Testis (tissue), 2 donors: ENCODE measurements at regions not wholly inside any gene's neighbourhood (a gene's known extent, or its start where the extent isn't known, plus 50 kb on each side); places are given as distances from the start of the nearest gene placed in this dataset.

ENCODE experiments used
- DNase-seq: peaks from one replicate; pipeline ENCODE4 v3.0.0-alpha.2; 2019
- H3K27ac ChIP-seq, 2 donors: fragments of 200-600 bp; sonication (generic); one replicate each; pipeline ENCODE4 v1.5.1; 2019
- H3K27me3 ChIP-seq: fragments of 200-600 bp; sonication (generic); one replicate; pipeline ENCODE4 v1.5.1; 2019
- H3K36me3 ChIP-seq: fragments of 200-600 bp; sonication (generic); one replicate; pipeline ENCODE4 v1.5.1; 2017; ENCODE audit warnings: low read depth; ENCODE audit errors: missing control alignments
- H3K4me1 ChIP-seq: fragments of 200-600 bp; sonication (generic); one replicate; pipeline ENCODE4 v1.5.1; 2019
- H3K4me3 ChIP-seq, 2 donors: fragments of 200-600 bp; sonication (generic); one replicate each; pipeline ENCODE4 v1.5.1; 2017 to 2019
- H3K9me3 ChIP-seq: fragments of 200-600 bp; sonication (generic); one replicate; pipeline ENCODE4 v1.5.1; 2017
- CTCF ChIP-seq, 3 experiments: fragments of 450-650 bp in 2 of 3; fragments of 200-600 bp in 1 of 3; sonication (generic) in 1 of 3; IDR thresholded peaks; one replicate each; pipeline ENCODE4 v1.5.1; 2016 to 2019; ENCODE audit warnings: antibody characterized with exemption in 3 of 3, mild to moderate bottlenecking in 2 of 3, moderate library complexity in 1 of 3
- POLR2A ChIP-seq: fragments of 450-650 bp; IDR thresholded peaks from one replicate; pipeline ENCODE4 v1.6.1; 2017; ENCODE audit warnings: antibody characterized with exemption, mild to moderate bottlenecking, moderate library complexity
- WGBS, 2 donors: methylation state at CpG; one replicate each; pipeline ENCODE4 v1.1.5; 2018; 5-methylcytosine and 5-hydroxymethylcytosine counted together
- intact Hi-C: fragments of 100-400 bp; cut with DNase I; formaldehyde crosslinking; loops from one replicate; pipeline ENCODE4 v1.15.1; 2023; ENCODE audit warnings: low total_unique reads

- H3K36me3 ChIP-seq = no peaks in the 10 kb centered on the region
- 79 to 85% methylated on average over 3 of the region's 3 CpGs for WGBS, 2 donors
These were observed 111.9 kb upstream of the HTR1E start for GRCh38 chr6:86825436-86825835.

GRCh38 chr6:86822747-86823146 is 114.6 kb upstream of the HTR1E start:
- no peak for TF ChIP-seq POLR2A
- TF ChIP-seq CTCF (IDR thresholded peaks at IDR 0.05) = no peak
- Histone ChIP-seq H3K27me3 (no peaks in the 10 kb centered on the region), H3K36me3 (no peaks in the 10 kb centered on the region), H3K9me3 (no peaks in the 10 kb centered on the region), H3K4me1 (no peaks in the 10 kb centered on the region), H3K4me3 (no peak overlapping the region), H3K27ac (no peak overlapping the region)
- intact Hi-C loops = no loop called here
- DNase-seq = no peak

More at GRCh38 chr6:86825436-86825835, 111.9 kb upstream of the HTR1E start:
- no peak for TF ChIP-seq POLR2A
- TF ChIP-seq CTCF (IDR thresholded peaks at IDR 0.05) = no peak
- DNase-seq = no peak
- Histone ChIP-seq H3K9me3 (no peaks in the 10 kb centered on the region), H3K4me3 (no peak overlapping the region), H3K4me1 (no peaks in the 10 kb centered on the region), H3K27me3 (no peaks in the 10 kb centered on the region), H3K27ac (no peak overlapping the region)
- intact Hi-C loops = no loop called here

GRCh38 chr6:86820750-86821149 is 116.6 kb upstream of the HTR1E start:
- no peaks in the 10 kb centered on the region for H3K27me3 ChIP-seq
- H3K4me1 ChIP-seq = no peaks in the 10 kb centered on the region
- no peaks in the 10 kb centered on the region for H3K36me3 ChIP-seq
- TF ChIP-seq POLR2A (no peak), CTCF (IDR thresholded peaks at IDR 0.05) (no peak)
- no peak overlapping the region for H3K4me3 ChIP-seq
- intact Hi-C loops = no loop called here
- no peak overlapping the region for H3K27ac ChIP-seq
- WGBS, 2 donors = 45 to 46% methylated on average over 1 of the region's 1 CpG
- no peak for DNase-seq
- no peaks in the 10 kb centered on the region for H3K9me3 ChIP-seq

- no peak for DNase-seq
- Histone ChIP-seq H3K4me1 (no peaks in the 10 kb centered on the region), H3K36me3 (no peaks in the 10 kb centered on the region), H3K4me3 (no peak overlapping the region), H3K9me3 (no peaks in the 10 kb centered on the region), H3K27me3 (no peaks in the 10 kb centered on the region), H3K27ac (no peak overlapping the region)
- WGBS, 2 donors = 54 to 81% methylated on average over 1 of the region's 1 CpG
- no peak for TF ChIP-seq POLR2A
- intact Hi-C loops = no loop called here
These were observed 143.7 kb upstream of the HTR1E start for GRCh38 chr6:86793649-86794048.

- intact Hi-C loops = no loop called here
- no peak for TF ChIP-seq CTCF (IDR thresholded peaks at IDR 0.05)
- TF ChIP-seq POLR2A = no peak
- WGBS, 2 donors = 68 to 80% methylated on average over 1 of the region's 1 CpG
These were observed 145.9 kb upstream of the HTR1E start for GRCh38 chr6:86791476-86791875.

More at GRCh38 chr6:86791476-86791875, 145.9 kb upstream of the HTR1E start:
- Histone ChIP-seq H3K27me3 (no peaks in the 10 kb centered on the region), H3K4me1 (no peaks in the 10 kb centered on the region), H3K27ac (no peak overlapping the region), H3K9me3 (no peaks in the 10 kb centered on the region), H3K36me3 (no peaks in the 10 kb centered on the region), H3K4me3 (no peak overlapping the region)
- no peak for DNase-seq
